ENCODE measurements at regions not wholly inside any gene's neighbourhood (a gene's known extent, or its start where the extent isn't known, plus 50 kb on each side); places are given as distances from the start of the nearest gene placed in this dataset.
"Not testable (repeated sequence)": the region's sequence is repeated elsewhere in the genome, so short reads cannot be mapped to it uniquely, and the experiment has no call there.

- no peak for DNase-seq
These were observed 160.1 kb downstream of the TBX15 start for GRCh38 chr1:118828038-118828437.

GRCh38 chr1:118827636-118828035 is 160.5 kb downstream of the TBX15 start:
- no peak for DNase-seq

- DNase-seq: no peak
These were observed 160.9 kb downstream of the TBX15 start for GRCh38 chr1:118827207-118827606.

GRCh38 chr1:118826669-118827068 is 161.5 kb downstream of the TBX15 start:
- no peak for DNase-seq

GRCh38 chr1:118825619-118826018 is 162.5 kb downstream of the TBX15 start:
- no peak for DNase-seq

GRCh38 chr1:118821801-118822200 is 166.3 kb downstream of the TBX15 start:
- no peak for DNase-seq

- no peak for DNase-seq
These were observed 167.3 kb downstream of the TBX15 start for GRCh38 chr1:118820864-118821263.

- no peak for DNase-seq
These were observed 172.2 kb downstream of the TBX15 start for GRCh38 chr1:118815909-118816308.

GRCh38 chr1:118812555-118812954 is 175.6 kb downstream of the TBX15 start:
- DNase-seq: no peak

- no peak for DNase-seq
These were observed 177.0 kb downstream of the TBX15 start for GRCh38 chr1:118811156-118811555.

GRCh38 chr1:118809586-118809985 is 178.6 kb downstream of the TBX15 start:
- no peak for DNase-seq

GRCh38 chr1:118803128-118803527 is 185.0 kb downstream of the TBX15 start:
- not testable (repeated sequence) for DNase-seq

- DNase-seq: no peak
These were observed 196.9 kb downstream of the TBX15 start for GRCh38 chr1:118791094-118791691.

GRCh38 chr1:118788463-118788862 is 199.7 kb downstream of the TBX15 start:
- DNase-seq: no peak

- DNase-seq: no peak
These were observed 201.5 kb downstream of the TBX15 start for GRCh38 chr1:118786454-118787155.

- no peak for DNase-seq
These were observed 202.9 kb downstream of the TBX15 start for GRCh38 chr1:118785246-118785645.

- no peak for DNase-seq
These were observed 204.9 kb downstream of the TBX15 start for GRCh38 chr1:118783095-118783758.

- no peak for DNase-seq
These were observed 214.5 kb downstream of the TBX15 start for GRCh38 chr1:118773656-118774055.

GRCh38 chr1:118767971-118768370 is 220.2 kb downstream of the TBX15 start:
- no peak for DNase-seq

GRCh38 chr1:118753976-118754375 is 234.2 kb downstream of the TBX15 start:
- no peak for DNase-seq

- DNase-seq: no peak
These were observed 237.0 kb downstream of the TBX15 start for GRCh38 chr1:118751166-118751565.

- DNase-seq: no peak
These were observed 243.7 kb downstream of the TBX15 start for GRCh38 chr1:118744420-118744819.

- DNase-seq: no peak
These were observed 248.6 kb downstream of the TBX15 start for GRCh38 chr1:118739501-118739900.

GRCh38 chr1:118736322-118736721 is 251.8 kb downstream of the TBX15 start:
- DNase-seq: no peak

Data from NCI-H1417 treated with DMSO at 0.1 percent for 48 hours (cell line).